HG02642 (cell line): ENCODE measurements at regions not wholly inside any gene's neighbourhood (a gene's known extent, or its start where the extent isn't known, plus 50 kb on each side); places are given as distances from the start of the nearest gene placed in this dataset.

Experiments used
- ATAC-seq: cut with Tn5 transposase; IDR thresholded peaks from one replicate; pipeline ENCODE4 v1.9.1; 2021; ENCODE audit warnings: mild to moderate bottlenecking; ENCODE audit not compliant: unreplicated experiment, poor library complexity

- peak; percentile 73 for ATAC-seq
Measured at GRCh38 chr1:234699795-234700665, 90.1 kb upstream of the IRF2BP2 start.

DNA sequence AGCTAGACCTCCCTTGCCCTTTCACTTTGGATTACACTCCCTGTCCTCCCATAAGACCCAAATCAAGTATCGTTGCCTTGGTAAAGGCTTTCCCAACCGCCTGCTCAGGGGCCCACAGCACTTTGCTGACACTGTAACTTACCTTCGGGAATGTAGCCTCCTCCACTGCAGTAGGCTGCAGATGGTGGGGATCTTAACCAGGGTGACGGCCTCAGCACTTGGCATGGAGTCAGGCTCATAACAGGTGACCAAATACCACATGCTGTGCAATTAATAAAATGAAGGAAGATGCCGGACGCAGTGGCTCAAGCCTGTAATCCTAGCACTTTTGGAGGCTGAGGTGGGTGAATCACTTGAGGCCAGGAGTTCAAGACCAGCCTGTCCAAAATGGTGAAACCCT is 88.7 kb upstream of the IRF2BP2 start:
- ATAC-seq: no peak

GRCh38 chr1:234697741-234698140 is 87.8 kb upstream of the IRF2BP2 start:
- ATAC-seq: no peak

- ATAC-seq: no peak
Measured at GRCh38 chr1:234697015-234697414, 87.0 kb upstream of the IRF2BP2 start.

DNA sequence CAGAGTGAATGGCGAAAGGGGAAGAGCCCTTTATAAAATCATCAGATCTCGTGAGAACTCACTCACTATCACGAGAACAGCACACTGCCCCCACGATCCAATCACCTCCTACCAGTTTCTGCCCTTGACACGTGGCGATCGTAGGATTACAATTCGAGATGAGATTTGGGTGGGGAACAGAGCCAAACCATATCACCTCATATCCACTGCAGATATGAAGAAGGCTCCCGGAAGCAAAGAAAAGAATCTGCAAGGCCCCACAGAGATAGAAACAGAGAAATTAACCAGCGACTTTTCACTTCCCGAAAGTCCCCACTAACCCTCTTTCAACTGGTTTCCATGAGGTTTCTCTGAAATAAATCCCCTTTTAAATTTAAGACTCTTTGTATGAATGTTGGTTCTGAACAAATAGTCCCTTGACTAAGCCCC is 86.2 kb upstream of the IRF2BP2 start:
- peak; percentile 60 for ATAC-seq

DNA sequence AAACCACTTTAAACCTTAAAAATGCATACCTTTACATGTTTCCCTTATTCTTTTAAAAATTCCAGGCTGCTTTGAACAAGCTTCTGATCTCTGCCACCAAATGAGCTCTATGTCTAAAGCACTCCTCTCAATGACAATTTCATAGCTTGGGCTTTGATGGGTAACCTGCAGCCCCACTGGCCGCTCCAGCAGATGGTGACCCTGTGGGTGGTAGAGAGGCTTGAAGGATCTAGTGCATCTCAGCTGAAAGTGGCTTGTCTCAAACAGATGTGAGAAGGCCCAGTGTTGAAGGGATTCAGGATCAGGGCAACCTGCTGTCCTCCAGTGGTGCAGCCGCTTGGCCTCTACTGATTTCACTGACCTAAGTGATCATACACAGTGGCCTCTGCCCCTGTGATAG is 84.7 kb upstream of the IRF2BP2 start:
- ATAC-seq: no peak

DNA sequence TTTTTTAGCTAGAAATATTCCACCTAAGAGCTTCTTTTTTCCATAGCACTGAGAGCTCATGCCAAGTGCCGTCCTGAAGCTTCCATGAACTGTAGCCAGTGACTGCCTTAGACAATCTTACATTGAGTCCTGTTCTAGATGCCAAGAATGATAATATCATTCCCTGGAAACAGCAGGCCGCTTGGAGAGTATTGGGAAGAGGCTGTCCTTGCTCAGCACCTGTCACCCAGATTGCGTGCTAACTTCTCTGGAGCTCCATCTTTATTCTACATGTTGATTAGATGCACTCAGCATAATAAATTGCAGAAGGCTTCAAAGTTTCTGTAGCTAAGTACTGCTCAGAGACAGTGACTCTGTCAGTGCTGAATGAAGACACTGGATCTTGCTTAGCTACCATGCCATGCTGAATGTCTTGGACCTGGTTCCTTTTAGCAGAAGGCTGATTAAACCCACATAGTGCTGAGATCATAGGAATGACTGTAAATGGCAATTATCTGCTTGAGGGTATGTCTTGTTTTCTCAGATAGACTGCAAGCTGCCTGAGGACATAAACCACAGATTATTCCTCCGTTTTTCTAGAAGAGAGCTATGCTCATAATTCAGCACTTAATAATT is 83.1 kb upstream of the IRF2BP2 start:
- no peak for ATAC-seq

GRCh38 chr1:234691567-234691966 is 81.6 kb upstream of the IRF2BP2 start:
- no peak for ATAC-seq

DNA sequence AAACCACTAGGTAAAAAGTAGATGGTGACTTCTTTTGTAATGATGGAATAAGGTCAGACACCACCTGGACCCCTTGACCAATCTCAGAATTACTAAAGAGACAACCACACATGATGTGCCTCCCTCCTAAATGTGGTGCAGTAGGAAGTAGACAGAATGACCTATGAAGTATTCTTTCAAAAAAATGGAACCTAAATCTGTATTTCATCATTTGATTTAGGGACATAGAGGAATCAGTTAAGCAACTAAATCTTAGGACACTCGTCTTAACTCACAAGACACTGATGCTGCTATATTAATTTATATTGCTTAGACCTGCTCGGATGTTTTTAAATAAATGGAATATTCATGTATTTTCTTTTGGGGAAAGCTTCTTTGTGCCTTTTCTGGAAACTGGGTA is 80.9 kb upstream of the IRF2BP2 start:
- ATAC-seq: no peak

- ATAC-seq: no peak
Measured at GRCh38 chr1:234689236-234689635, 79.3 kb upstream of the IRF2BP2 start.

GRCh38 chr1:234687011-234687410 is 77.0 kb upstream of the IRF2BP2 start:
- ATAC-seq: no peak

- no peak for ATAC-seq
Measured at GRCh38 chr1:234686035-234686434, 76.1 kb upstream of the IRF2BP2 start.

- ATAC-seq: no peak
Measured at GRCh38 chr1:234684856-234685255, 74.9 kb upstream of the IRF2BP2 start.

- ATAC-seq: no peak
Measured at GRCh38 chr1:234683861-234684632, 74.1 kb upstream of the IRF2BP2 start.

GRCh38 chr1:234683127-234683860 is 73.3 kb upstream of the IRF2BP2 start:
- ATAC-seq: no peak

GRCh38 chr1:234681990-234682389 is 72.0 kb upstream of the IRF2BP2 start:
- no peak for ATAC-seq

- no peak for ATAC-seq
Measured at GRCh38 chr1:234681065-234681464, 71.1 kb upstream of the IRF2BP2 start.

- no peak for ATAC-seq
Measured at GRCh38 chr1:234680331-234680904, 70.4 kb upstream of the IRF2BP2 start.

DNA sequence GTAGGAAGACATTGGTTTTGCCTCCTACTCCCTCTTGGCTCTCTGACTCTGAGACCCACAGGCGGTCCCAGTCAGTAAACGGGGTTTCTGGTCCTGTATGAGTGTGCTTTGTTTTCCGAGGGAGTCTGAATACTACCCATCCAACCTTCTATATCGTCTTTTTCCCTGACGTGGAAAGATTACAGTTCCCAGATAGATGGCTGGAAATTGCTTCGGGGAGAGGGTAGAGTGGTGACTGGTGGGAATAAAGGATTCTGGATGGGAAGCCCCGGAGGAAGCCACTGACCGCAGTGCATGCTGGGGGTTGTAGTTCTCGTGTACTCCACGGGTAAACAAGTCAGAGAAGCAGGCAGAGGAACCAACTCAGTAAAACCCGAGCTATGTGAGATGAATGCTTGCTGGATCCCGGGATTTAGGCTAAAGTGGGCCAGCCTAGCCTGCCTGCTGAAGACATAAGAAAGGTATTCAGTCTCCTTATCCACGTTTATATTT is 66.2 kb upstream of the IRF2BP2 start:
- peak; percentile 85 for ATAC-seq

GRCh38 chr1:234675572-234675971 is 65.6 kb upstream of the IRF2BP2 start:
- ATAC-seq: no peak
